SU-DHL-6 (cell line): ENCODE measurements at regions not wholly inside any gene's neighbourhood (a gene's known extent, or its start where the extent isn't known, plus 50 kb on each side); places are given as distances from the start of the nearest gene placed in this dataset.

Source experiments
- H2AFZ ChIP-seq: fragments of 200-600 bp; sonication (generic); 2 replicates; pipeline ENCODE4 v1.6.1; 2014; ENCODE audit warnings: low read depth, mild to moderate bottlenecking, moderate library complexity, mixed read lengths, antibody characterized with exemption, low read length; ENCODE audit not compliant: severe bottlenecking
- H3F3A ChIP-seq: fragments of 200-600 bp; shearing (Covaris generic); 2 replicates; pipeline ENCODE4 v1.6.0; 2016; ENCODE audit warnings: antibody characterized with exemption, mild to moderate bottlenecking; ENCODE audit not compliant: insufficient read depth
- H3K27ac ChIP-seq: fragments of 200-600 bp; sonication (generic); 2 replicates; pipeline ENCODE4 v1.5.1; 2016; ENCODE audit warnings: low read depth, mild to moderate bottlenecking, low read length, moderate library complexity, mixed read lengths
- H3K27me3 ChIP-seq: fragments of 200-600 bp; sonication (generic), shearing (Covaris generic); 2 replicates; pipeline ENCODE4 v1.6.0; 2014; ENCODE audit warnings: mild to moderate bottlenecking, low read length
- H3K36me3 ChIP-seq: fragments of 200-600 bp; sonication (generic); 2 replicates; pipeline ENCODE4 v1.6.1; 2014; ENCODE audit warnings: mild to moderate bottlenecking, low read length, mixed read lengths
- H3K4me2 ChIP-seq: fragments of 300-600, 200-600 bp; shearing (Covaris generic), sonication (generic); 2 replicates; pipeline ENCODE4 v1.6.0; 2014; ENCODE audit warnings: low read length, low read depth, mild to moderate bottlenecking; ENCODE audit not compliant: poor library complexity, severe bottlenecking
- H3K4me3 ChIP-seq: fragments of 200-600 bp; sonication (generic); 2 replicates; pipeline ENCODE4 v1.5.1; 2014; ENCODE audit warnings: antibody characterized with exemption, low read length, mild to moderate bottlenecking, mixed read lengths; ENCODE audit not compliant: insufficient read depth, poor library complexity, severe bottlenecking
- H3K79me2 ChIP-seq: fragments of 200-600 bp; sonication (generic); 2 replicates; pipeline ENCODE4 v1.6.1; 2014; ENCODE audit warnings: mild to moderate bottlenecking, low read length, moderate library complexity; ENCODE audit not compliant: insufficient read depth
- H3K9ac ChIP-seq: fragments of 200-600 bp; sonication (generic); 2 replicates; pipeline ENCODE4 v1.7.0; 2014; ENCODE audit warnings: mild to moderate bottlenecking, low read length
- H3K9me2 ChIP-seq: fragments of 200-600 bp; sonication (generic); replicated peaks from 2 replicates; pipeline ENCODE4 v1.6.1; 2014; ENCODE audit warnings: low read length; ENCODE audit not compliant: insufficient read depth
- H3K9me3 ChIP-seq: fragments of 200-600 bp; sonication (generic); 2 replicates; pipeline ENCODE4 v1.6.1; 2014; ENCODE audit warnings: low read length, mixed read lengths; ENCODE audit not compliant: insufficient read depth
- H4K20me1 ChIP-seq: fragments of 200-600 bp; sonication (generic); 2 replicates; pipeline ENCODE4 v1.6.1; 2014; ENCODE audit warnings: low read depth, mild to moderate bottlenecking, antibody characterized with exemption, low read length, moderate library complexity, mixed read lengths
- EZH2phosphoT487 ChIP-seq: fragments of 200-600 bp; sonication (generic), shearing (Covaris generic); conservative IDR thresholded peaks from 2 replicates; pipeline ENCODE4 v1.6.1; 2018; ENCODE audit warnings: mild to moderate bottlenecking, antibody characterized with exemption, low read length, moderate library complexity, mixed read lengths
- TF ChIP-seq, protein P1 (sequence below): fragments of 200-600 bp; sonication (generic); IDR thresholded peaks from one replicate; pipeline ENCODE4 v1.5.1; 2017; ENCODE audit warnings: antibody characterized with exemption, mild to moderate bottlenecking, low read length, moderate library complexity; ENCODE audit not compliant: insufficient read depth, poor library complexity, severe bottlenecking

DNA sequence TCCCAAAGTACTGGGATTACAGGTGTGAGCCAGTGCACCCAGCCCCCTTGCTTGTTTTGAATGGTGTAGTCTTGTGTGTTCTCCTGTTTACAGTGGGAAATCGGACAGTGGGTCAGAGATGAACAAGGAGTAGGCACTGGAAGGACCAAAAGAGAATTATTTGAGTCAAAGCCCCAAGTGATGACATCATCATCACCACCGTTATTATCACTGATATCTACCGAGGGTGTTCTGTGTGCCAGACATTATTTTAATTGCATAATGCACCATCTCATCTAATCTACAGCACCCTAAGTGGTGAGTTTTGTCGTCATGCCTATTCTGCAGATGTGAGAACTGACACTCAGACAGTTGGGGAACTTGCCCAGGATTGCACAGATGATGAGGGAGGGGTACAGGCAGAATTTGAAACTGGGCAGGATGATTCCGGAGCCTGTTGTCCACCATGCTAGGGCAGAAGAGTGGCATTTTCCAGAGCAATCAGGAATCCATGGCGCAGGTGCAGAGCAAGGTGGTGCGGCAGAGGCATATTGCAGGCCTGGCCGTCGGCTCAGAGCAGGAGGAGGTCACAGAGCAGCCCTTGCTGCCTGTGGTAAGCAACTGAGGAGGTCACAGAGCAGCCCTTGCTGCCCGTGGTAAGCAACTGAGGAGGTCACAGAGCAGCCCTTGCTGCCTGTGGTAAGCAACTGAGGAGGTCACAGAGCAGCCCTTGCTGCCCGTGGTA, 137.0 kb upstream of the HDAC4 start:
- no peak overlapping the region for H3K4me2 ChIP-seq
- H3K36me3 ChIP-seq = no peaks in the 10 kb centered on the region
- H3K9ac ChIP-seq = no peak overlapping the region
- TF ChIP-seq, protein P1, sequence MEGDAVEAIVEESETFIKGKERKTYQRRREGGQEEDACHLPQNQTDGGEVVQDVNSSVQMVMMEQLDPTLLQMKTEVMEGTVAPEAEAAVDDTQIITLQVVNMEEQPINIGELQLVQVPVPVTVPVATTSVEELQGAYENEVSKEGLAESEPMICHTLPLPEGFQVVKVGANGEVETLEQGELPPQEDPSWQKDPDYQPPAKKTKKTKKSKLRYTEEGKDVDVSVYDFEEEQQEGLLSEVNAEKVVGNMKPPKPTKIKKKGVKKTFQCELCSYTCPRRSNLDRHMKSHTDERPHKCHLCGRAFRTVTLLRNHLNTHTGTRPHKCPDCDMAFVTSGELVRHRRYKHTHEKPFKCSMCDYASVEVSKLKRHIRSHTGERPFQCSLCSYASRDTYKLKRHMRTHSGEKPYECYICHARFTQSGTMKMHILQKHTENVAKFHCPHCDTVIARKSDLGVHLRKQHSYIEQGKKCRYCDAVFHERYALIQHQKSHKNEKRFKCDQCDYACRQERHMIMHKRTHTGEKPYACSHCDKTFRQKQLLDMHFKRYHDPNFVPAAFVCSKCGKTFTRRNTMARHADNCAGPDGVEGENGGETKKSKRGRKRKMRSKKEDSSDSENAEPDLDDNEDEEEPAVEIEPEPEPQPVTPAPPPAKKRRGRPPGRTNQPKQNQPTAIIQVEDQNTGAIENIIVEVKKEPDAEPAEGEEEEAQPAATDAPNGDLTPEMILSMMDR = no peak
- TF ChIP-seq EZH2phosphoT487 = no peak
- H3K9me3 ChIP-seq = no peaks in the 10 kb centered on the region
- H3K4me3 ChIP-seq = no peak overlapping the region
- H4K20me1 ChIP-seq = no peaks in the 10 kb centered on the region
- no peaks in the 10 kb centered on the region for H3K79me2 ChIP-seq
- H3F3A ChIP-seq = no peaks in the 10 kb centered on the region
- H2AFZ ChIP-seq = no peak overlapping the region
- no peak overlapping the region for H3K27ac ChIP-seq
- no peaks in the 10 kb centered on the region for H3K9me2 ChIP-seq
- H3K27me3 ChIP-seq = no peaks in the 10 kb centered on the region

- H3K4me2 ChIP-seq = no peak overlapping the region
- H3K9ac ChIP-seq = no peak overlapping the region
- H3K9me2 ChIP-seq = no peaks in the 10 kb centered on the region
- no peaks in the 10 kb centered on the region for H3K27me3 ChIP-seq
- H3K79me2 ChIP-seq = no peaks in the 10 kb centered on the region
- TF ChIP-seq EZH2phosphoT487 = no peak
- TF ChIP-seq, protein P1 = no peak
- H2AFZ ChIP-seq = no peak overlapping the region
- H3K36me3 ChIP-seq = no peaks in the 10 kb centered on the region
- H3K27ac ChIP-seq = no peak overlapping the region
- no peak overlapping the region for H3K4me3 ChIP-seq
- no peaks in the 10 kb centered on the region for H4K20me1 ChIP-seq
- no peaks in the 10 kb centered on the region for H3K9me3 ChIP-seq
- H3F3A ChIP-seq = no peaks in the 10 kb centered on the region
Measured at GRCh38 chr2:239536186-239536585, 135.4 kb upstream of the HDAC4 start.

DNA sequence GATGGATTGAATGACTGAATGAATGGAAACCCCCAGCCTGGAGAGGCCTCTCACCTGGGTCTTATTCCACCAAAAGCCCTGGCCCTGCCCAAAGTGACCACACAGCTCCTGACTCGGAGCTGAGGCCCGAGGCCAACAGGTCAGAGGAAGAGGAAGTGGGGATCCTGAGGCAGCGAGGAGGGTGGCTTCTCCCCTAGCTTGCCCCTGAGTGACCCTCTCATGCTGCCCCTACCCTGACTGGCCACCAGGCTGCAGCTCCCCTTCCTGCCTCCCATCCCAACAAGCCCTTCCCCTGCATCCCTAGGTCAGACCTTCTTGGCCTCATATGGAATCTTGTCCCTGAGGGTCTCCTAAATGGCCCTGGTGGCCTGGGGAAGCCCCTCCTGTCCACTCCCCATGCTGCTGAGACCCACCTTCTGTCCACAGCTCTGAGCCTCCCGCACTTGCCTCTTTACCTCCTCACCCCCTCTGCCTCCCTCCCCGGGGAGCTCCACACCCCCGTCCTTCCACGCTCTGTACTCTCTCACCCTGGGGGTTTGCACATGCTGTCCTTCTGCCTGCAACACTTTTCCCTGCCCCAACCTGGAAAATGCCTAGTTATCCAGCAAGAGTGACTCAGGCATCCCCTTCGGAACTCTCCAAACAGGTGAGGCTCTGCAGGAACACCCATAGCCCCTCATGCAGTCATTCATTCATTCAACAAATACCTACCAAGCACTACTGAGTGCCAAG, 134.8 kb upstream of the HDAC4 start:
- Histone ChIP-seq H3K36me3 (no peaks in the 10 kb centered on the region), H3K4me2 (no peak overlapping the region), H3K9me3 (no peaks in the 10 kb centered on the region), H3F3A (no peaks in the 10 kb centered on the region), H3K27ac (no peak overlapping the region), H3K9me2 (no peaks in the 10 kb centered on the region), H3K27me3 (no peaks in the 10 kb centered on the region), H4K20me1 (no peaks in the 10 kb centered on the region), H2AFZ (no peak overlapping the region), H3K9ac (no peak overlapping the region), H3K79me2 (no peaks in the 10 kb centered on the region), H3K4me3 (no peak overlapping the region)
- TF ChIP-seq EZH2phosphoT487 = no peak
- TF ChIP-seq, protein P1 = no peak
